Left ventricle myocardium inferior (tissue), 1 donor: ENCODE measurements at regions not wholly inside any gene's neighbourhood (a gene's known extent, or its start where the extent isn't known, plus 50 kb on each side); places are given as distances from the start of the nearest gene placed in this dataset.

Experiments
- DNase-seq: peaks from one replicate; pipeline ENCODE4 v3.0.0-alpha.2; 2020
- H3K27ac ChIP-seq: fragments of 200-600 bp; replicated peaks from 2 replicates; pipeline ENCODE4 v1.8.0; 2021
- H3K27me3 ChIP-seq: fragments of 200-600 bp; 2 replicates; pipeline ENCODE4 v1.8.0; 2021; ENCODE audit warnings: low read depth
- H3K36me3 ChIP-seq: fragments of 200-600 bp; 2 replicates; pipeline ENCODE4 v1.8.0; 2021
- H3K4me1 ChIP-seq: fragments of 200-600 bp; 2 replicates; pipeline ENCODE4 v1.8.0; 2021
- H3K4me3 ChIP-seq: fragments of 200-600 bp; 2 replicates; pipeline ENCODE4 v1.8.0; 2021; ENCODE audit warnings: mild to moderate bottlenecking, moderate library complexity
- H3K9me3 ChIP-seq: fragments of 200-600 bp; replicated peaks from 2 replicates; pipeline ENCODE4 v1.8.0; 2021
- intact Hi-C: fragments of 100-400 bp; cut with micrococcal nuclease; formaldehyde crosslinking; loops from one replicate; pipeline ENCODE4 v1.11.0; 2022
- TF ChIP-seq, protein P1 (sequence below): fragments of 200-600 bp; IDR thresholded peaks from 2 replicates; pipeline ENCODE4 v1.8.0; 2021; ENCODE audit warnings: antibody characterized with exemption, mild to moderate bottlenecking, borderline replicate concordance
- donor health status: DM: no; HTN: yes; CAD: no; lungs with severe emphysema.

- TF ChIP-seq, protein P1, sequence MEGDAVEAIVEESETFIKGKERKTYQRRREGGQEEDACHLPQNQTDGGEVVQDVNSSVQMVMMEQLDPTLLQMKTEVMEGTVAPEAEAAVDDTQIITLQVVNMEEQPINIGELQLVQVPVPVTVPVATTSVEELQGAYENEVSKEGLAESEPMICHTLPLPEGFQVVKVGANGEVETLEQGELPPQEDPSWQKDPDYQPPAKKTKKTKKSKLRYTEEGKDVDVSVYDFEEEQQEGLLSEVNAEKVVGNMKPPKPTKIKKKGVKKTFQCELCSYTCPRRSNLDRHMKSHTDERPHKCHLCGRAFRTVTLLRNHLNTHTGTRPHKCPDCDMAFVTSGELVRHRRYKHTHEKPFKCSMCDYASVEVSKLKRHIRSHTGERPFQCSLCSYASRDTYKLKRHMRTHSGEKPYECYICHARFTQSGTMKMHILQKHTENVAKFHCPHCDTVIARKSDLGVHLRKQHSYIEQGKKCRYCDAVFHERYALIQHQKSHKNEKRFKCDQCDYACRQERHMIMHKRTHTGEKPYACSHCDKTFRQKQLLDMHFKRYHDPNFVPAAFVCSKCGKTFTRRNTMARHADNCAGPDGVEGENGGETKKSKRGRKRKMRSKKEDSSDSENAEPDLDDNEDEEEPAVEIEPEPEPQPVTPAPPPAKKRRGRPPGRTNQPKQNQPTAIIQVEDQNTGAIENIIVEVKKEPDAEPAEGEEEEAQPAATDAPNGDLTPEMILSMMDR: no peak
- intact Hi-C loops: no loop called here
- H3K4me1 ChIP-seq: no peaks in the 10 kb centered on the region
- H3K36me3 ChIP-seq: no peaks in the 10 kb centered on the region
- DNase-seq: no peak
- no peaks in the 10 kb centered on the region for H3K27me3 ChIP-seq
- H3K4me3 ChIP-seq: no peak overlapping the region
- no peak overlapping the region for H3K27ac ChIP-seq
- H3K9me3 ChIP-seq: peaks cover 11% of the 10 kb centered on the region
Measured at GRCh38 chr2:49251766-49252165, 97.5 kb upstream of the FSHR start.

DNA sequence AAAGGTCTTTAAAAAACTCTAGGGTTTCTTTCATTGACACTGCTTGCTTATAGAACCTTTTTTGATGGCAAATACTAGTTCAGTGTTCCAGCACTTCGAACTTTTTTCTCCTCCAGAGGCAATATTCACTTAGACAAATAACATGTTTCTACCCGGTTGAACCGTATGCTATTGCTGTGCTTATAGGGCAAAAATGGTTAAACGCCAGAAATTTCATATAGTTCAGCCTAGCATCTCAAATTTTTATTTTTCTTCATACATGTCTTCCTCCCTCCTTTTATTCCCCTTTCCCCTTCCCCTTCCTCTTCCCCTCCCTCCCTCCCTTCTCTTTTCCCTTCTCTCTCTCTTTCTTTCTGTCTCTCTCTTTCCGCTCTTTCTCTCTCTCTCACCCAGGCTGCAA is 96.9 kb upstream of the FSHR start:
- Histone ChIP-seq H3K4me1 (no peaks in the 10 kb centered on the region), H3K36me3 (no peaks in the 10 kb centered on the region), H3K27ac (no peak overlapping the region), H3K9me3 (peaks cover 17% of the 10 kb centered on the region), H3K4me3 (no peak overlapping the region), H3K27me3 (no peaks in the 10 kb centered on the region)
- TF ChIP-seq, protein P1: no peak
- no peak for DNase-seq
- intact Hi-C loops: no loop called here

DNA sequence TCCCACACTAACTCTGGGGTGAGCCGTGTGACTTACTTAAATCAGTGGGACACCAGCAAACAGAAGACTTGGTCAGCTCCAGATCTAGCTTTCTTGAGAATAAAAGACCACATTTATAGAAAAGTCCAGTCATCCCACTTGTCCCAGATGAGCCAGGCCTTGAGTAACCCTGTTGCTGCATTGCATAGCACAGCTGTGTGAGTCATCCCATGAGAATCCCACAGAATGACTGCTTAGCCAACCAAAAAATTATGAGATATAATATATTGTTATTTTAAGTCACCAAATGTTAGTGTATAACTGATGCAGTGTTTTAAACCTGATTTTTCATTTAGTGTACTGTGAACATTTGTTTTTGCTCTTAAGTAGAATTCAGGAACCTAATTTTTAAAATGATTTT is 94.2 kb upstream of the FSHR start:
- Histone ChIP-seq H3K27me3 (no peaks in the 10 kb centered on the region), H3K4me3 (no peak overlapping the region), H3K27ac (no peak overlapping the region), H3K36me3 (no peaks in the 10 kb centered on the region), H3K4me1 (no peaks in the 10 kb centered on the region), H3K9me3 (peaks cover 37% of the 10 kb centered on the region)
- intact Hi-C loops: no loop called here
- TF ChIP-seq, protein P1: no peak
- DNase-seq: no peak

DNA sequence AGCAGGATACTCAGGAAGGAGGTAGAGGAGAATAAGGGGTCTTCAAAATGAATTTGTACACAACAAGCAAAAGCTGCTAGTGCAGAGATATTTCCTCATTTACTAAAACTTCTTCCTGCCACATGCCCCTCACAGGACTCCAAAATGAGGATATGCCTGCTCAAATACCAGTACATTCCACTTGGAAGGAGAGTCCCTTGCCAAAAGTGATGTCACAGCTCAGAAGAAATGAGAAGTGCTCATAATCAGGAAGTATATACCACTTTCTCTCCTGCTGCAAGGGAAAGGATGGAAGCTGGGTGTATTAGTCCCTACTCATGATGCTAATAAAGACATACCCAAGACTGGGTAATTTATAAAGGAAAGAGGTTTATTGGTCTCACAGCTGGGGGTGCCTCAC is 87.7 kb upstream of the FSHR start:
- TF ChIP-seq, protein P1: no peak
- Histone ChIP-seq H3K36me3 (no peaks in the 10 kb centered on the region), H3K9me3 (peaks cover 29% of the 10 kb centered on the region), H3K27ac (no peak overlapping the region), H3K4me1 (no peaks in the 10 kb centered on the region), H3K27me3 (no peaks in the 10 kb centered on the region), H3K4me3 (no peak overlapping the region)
- DNase-seq: no peak
- intact Hi-C loops: no loop called here

DNA sequence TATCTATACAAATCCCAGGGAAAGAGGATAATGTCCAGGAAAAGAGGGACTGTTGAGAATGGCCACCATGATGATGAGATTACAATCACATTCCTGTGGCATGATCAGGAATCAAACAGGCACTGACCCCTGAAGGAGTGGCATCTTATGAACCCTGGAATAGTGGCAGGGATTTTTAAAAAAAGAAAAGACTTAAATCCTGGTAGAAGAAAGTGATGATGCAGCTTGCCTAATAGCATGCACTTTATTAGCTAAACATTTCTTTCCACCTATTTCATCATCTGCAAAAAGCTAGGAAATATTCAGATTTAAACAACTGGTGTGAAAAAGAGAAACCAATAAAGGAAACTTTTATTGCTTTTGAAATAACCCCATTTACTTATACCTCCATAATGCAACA is 87.2 kb upstream of the FSHR start:
- Histone ChIP-seq H3K9me3 (peaks cover 24% of the 10 kb centered on the region), H3K27me3 (no peaks in the 10 kb centered on the region), H3K36me3 (no peaks in the 10 kb centered on the region), H3K27ac (no peak overlapping the region), H3K4me1 (no peaks in the 10 kb centered on the region), H3K4me3 (no peak overlapping the region)
- intact Hi-C loops: no loop called here
- TF ChIP-seq, protein P1: no peak
- DNase-seq: no peak

GRCh38 chr2:49240608-49241007 is 86.3 kb upstream of the FSHR start:
- Histone ChIP-seq H3K27me3 (no peaks in the 10 kb centered on the region), H3K4me3 (no peak overlapping the region), H3K27ac (no peak overlapping the region), H3K4me1 (no peaks in the 10 kb centered on the region), H3K9me3 (peaks cover 18% of the 10 kb centered on the region), H3K36me3 (no peaks in the 10 kb centered on the region)
- TF ChIP-seq, protein P1: no peak
- intact Hi-C loops: no loop called here
- no peak for DNase-seq
